OCI-LY7 (cell line): ENCODE measurements at regions not wholly inside any gene's neighbourhood (a gene's known extent, or its start where the extent isn't known, plus 50 kb on each side); places are given as distances from the start of the nearest gene placed in this dataset.

Source experiments
- BruUV-seq: library from RNA; stranded (reverse); fragments of 400-500 nt; replicated peaks from 2 replicates; lab custom pipeline; 2021; lab: Mats Ljungman, UMichigan
- CTCF ChIA-PET: fragments of 300-600 bp; sonication (Branson Sonifier 250); formaldehyde crosslinking; loops from one replicate; lab custom pipeline; 2022; ENCODE audit warnings: antibody characterized with exemption; ENCODE audit not compliant: unreplicated experiment; lab: Charles Lee
- POLR2A ChIA-PET: fragments of 300-600 bp; sonication (Branson Sonifier 250); formaldehyde crosslinking; loops from one replicate; lab custom pipeline; 2022; ENCODE audit warnings: antibody characterized with exemption; lab: Charles Lee
- DNase-seq: peaks from one replicate; pipeline ENCODE4 v3.0.0-alpha.2; 2015; ENCODE audit warnings: low spot score
- H2AFZ ChIP-seq: fragments of 200-600 bp; sonication (generic), shearing (Covaris generic); 2 replicates; pipeline ENCODE4 v1.6.1; 2014; ENCODE audit warnings: mild to moderate bottlenecking, antibody characterized with exemption, low read length, moderate library complexity
- H3K27ac ChIP-seq: fragments of 200-600 bp; sonication (generic); 2 replicates; pipeline ENCODE4 v1.5.1; 2014; ENCODE audit warnings: mixed run types, low read depth, mild to moderate bottlenecking, moderate library complexity, low read length, inconsistent platforms; ENCODE audit not compliant: poor library complexity, severe bottlenecking
- H3K36me3 ChIP-seq: fragments of 200-600 bp; sonication (generic); 2 replicates; pipeline ENCODE4 v1.6.1; 2014; ENCODE audit warnings: mild to moderate bottlenecking, antibody characterized with exemption, low read length, moderate library complexity, mixed read lengths; ENCODE audit not compliant: insufficient read depth
- H3K4me1 ChIP-seq: fragments of 200-600 bp; sonication (generic); 2 replicates; pipeline ENCODE4 v1.5.1; 2014; ENCODE audit warnings: mild to moderate bottlenecking, low read length; ENCODE audit not compliant: insufficient read depth, poor library complexity, severe bottlenecking
- H3K4me2 ChIP-seq: fragments of 200-600 bp; sonication (generic); 2 replicates; pipeline ENCODE4 v1.6.1; 2014; ENCODE audit warnings: mild to moderate bottlenecking, low read length
- H3K4me3 ChIP-seq: fragments of 200-600 bp; sonication (generic); 2 replicates; pipeline ENCODE4 v1.5.1; 2014; ENCODE audit warnings: mild to moderate bottlenecking, low read depth, low read length; ENCODE audit not compliant: poor library complexity, severe bottlenecking
- H3K79me2 ChIP-seq: fragments of 200-600 bp; sonication (generic); 2 replicates; pipeline ENCODE4 v1.6.1; 2016; ENCODE audit warnings: low read depth, mild to moderate bottlenecking, low read length, moderate library complexity, mixed read lengths; ENCODE audit not compliant: insufficient read depth
- H3K9me2 ChIP-seq: fragments of 200-600 bp; sonication (generic); 2 replicates; pipeline ENCODE4 v1.6.1; 2016; ENCODE audit warnings: mild to moderate bottlenecking, low read length, mixed read lengths; ENCODE audit not compliant: insufficient read depth
- H3K9me3 ChIP-seq: fragments of 200-600 bp; sonication (generic); 2 replicates; pipeline ENCODE4 v1.6.1; 2014; ENCODE audit warnings: mild to moderate bottlenecking, mixed run types, low read length, mixed read lengths
- H4K20me1 ChIP-seq: fragments of 200-600 bp; sonication (generic); 2 replicates; pipeline ENCODE4 v1.6.1; 2014; ENCODE audit warnings: mild to moderate bottlenecking, antibody characterized with exemption, low read length, moderate library complexity, mixed read lengths; ENCODE audit not compliant: insufficient read depth
- CTCF ChIP-seq: fragments of 200-600 bp; sonication (generic); conservative IDR thresholded peaks from 2 replicates; pipeline ENCODE4 v1.5.1; 2014; ENCODE audit warnings: mild to moderate bottlenecking, antibody characterized with exemption, low read length, moderate library complexity, mixed read lengths
- EZH2phosphoT487 ChIP-seq: fragments of 200-600 bp; sonication (generic); IDR thresholded peaks from 2 replicates; pipeline ENCODE4 v1.6.1; 2018; ENCODE audit warnings: low read depth, borderline replicate concordance, mild to moderate bottlenecking, mixed run types, antibody characterized with exemption, low read length, moderate library complexity, mixed read lengths
- intact Hi-C: fragments of 100-400 bp; cut with micrococcal nuclease; formaldehyde crosslinking; loops from one replicate; pipeline ENCODE4 v1.10.0; 2022; ENCODE audit not compliant: unreplicated experiment

GRCh38 chr15:29437888-29438702 is 168.5 kb upstream of the NSMCE3 start:
- DNase-seq, result no peak
- Histone ChIP-seq H2AFZ (no peak overlapping the region), H3K9me3 (no peaks in the 10 kb centered on the region), H3K4me1 (no peaks in the 10 kb centered on the region), H4K20me1 (no peaks in the 10 kb centered on the region), H3K9me2 (no peaks in the 10 kb centered on the region), H3K79me2 (no peaks in the 10 kb centered on the region), H3K4me2 (no peak overlapping the region), H3K4me3 (no peak overlapping the region), H3K36me3 (no peaks in the 10 kb centered on the region), H3K27ac (no peak overlapping the region)
- POLR2A ChIA-PET, result interaction anchor here (0.8 kb wide), 1 partner anchor 167 kb away, joined by 3 read pairs; no protein-coding TSS in a partner anchor
- intact Hi-C loops, result no loop called here
- no TSS peak for BruUV-seq
- TF ChIP-seq CTCF (no peak), EZH2phosphoT487 (no peak)
- CTCF ChIA-PET, result no interaction called here

DNA sequence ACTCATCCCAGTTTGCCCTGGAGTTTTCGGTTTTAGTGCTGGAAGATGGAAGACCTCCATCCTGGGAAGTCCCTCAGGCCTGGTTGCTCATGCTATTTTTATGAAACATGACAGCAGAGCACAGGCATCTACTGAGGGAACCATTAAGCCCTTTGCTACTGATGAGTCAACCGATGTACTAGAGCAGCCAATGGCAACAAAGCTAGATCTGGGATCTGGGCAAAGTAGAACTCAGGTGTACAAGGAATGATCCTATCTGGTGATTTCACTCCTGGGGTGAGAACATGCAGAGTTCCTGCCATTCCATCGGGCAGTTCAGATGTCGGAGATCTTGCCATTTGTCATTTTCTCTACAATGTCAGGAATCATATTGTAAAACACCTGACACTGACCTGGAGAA is 166.2 kb upstream of the NSMCE3 start:
- DNase-seq, result no peak
- BruUV-seq, result no TSS peak
- Histone ChIP-seq H4K20me1 (no peaks in the 10 kb centered on the region), H3K4me2 (no peak overlapping the region), H3K27ac (no peak overlapping the region), H3K79me2 (no peaks in the 10 kb centered on the region), H2AFZ (no peak overlapping the region), H3K36me3 (no peaks in the 10 kb centered on the region), H3K4me3 (no peak overlapping the region), H3K4me1 (no peaks in the 10 kb centered on the region), H3K9me3 (no peaks in the 10 kb centered on the region), H3K9me2 (no peaks in the 10 kb centered on the region)
- POLR2A ChIA-PET, result interaction anchor here (0.7 kb wide), 1 partner anchor 10 kb away, joined by 4 read pairs; no protein-coding TSS in a partner anchor
- TF ChIP-seq CTCF (no peak), EZH2phosphoT487 (no peak)
- intact Hi-C loops, result no loop called here
- CTCF ChIA-PET, result no interaction called here

DNA sequence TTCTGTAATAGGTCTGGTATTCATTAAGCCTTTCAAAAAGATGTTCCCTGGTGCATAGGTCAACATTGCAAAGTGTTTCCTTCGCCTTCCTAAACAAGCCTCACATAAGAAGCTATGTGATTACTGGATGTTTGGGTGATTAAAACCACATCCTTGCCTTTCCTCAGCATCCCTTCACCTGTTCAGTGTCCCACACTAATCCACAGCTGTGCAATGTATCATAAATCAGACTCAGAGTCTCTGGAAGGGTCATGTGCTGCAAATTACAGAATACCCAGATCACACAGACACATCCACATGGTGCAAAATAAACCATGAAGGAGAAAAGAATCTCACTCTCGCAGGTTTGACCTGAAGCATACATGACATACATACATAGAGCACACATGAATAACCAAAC is 164.7 kb upstream of the NSMCE3 start:
- Histone ChIP-seq H3K4me3 (no peak overlapping the region), H2AFZ (no peak overlapping the region), H3K4me2 (no peak overlapping the region), H3K36me3 (no peaks in the 10 kb centered on the region), H3K27ac (no peak overlapping the region), H3K9me3 (no peaks in the 10 kb centered on the region), H3K9me2 (no peaks in the 10 kb centered on the region), H3K79me2 (no peaks in the 10 kb centered on the region), H4K20me1 (no peaks in the 10 kb centered on the region), H3K4me1 (no peaks in the 10 kb centered on the region)
- CTCF ChIA-PET, result no interaction called here
- TF ChIP-seq CTCF (no peak), EZH2phosphoT487 (no peak)
- intact Hi-C loops, result no loop called here
- no TSS peak for BruUV-seq
- POLR2A ChIA-PET, result interaction anchor here (0.9 to 1.2 kb wide), 2 partner anchors 11 to 42 kb away, joined by 3 to 4 read pairs; no protein-coding TSS in a partner anchor
- DNase-seq, result no peak
